ENCODE measurements at regions not wholly inside any gene's neighbourhood (a gene's known extent, or its start where the extent isn't known, plus 50 kb on each side); places are given as distances from the start of the nearest gene placed in this dataset.

DNA sequence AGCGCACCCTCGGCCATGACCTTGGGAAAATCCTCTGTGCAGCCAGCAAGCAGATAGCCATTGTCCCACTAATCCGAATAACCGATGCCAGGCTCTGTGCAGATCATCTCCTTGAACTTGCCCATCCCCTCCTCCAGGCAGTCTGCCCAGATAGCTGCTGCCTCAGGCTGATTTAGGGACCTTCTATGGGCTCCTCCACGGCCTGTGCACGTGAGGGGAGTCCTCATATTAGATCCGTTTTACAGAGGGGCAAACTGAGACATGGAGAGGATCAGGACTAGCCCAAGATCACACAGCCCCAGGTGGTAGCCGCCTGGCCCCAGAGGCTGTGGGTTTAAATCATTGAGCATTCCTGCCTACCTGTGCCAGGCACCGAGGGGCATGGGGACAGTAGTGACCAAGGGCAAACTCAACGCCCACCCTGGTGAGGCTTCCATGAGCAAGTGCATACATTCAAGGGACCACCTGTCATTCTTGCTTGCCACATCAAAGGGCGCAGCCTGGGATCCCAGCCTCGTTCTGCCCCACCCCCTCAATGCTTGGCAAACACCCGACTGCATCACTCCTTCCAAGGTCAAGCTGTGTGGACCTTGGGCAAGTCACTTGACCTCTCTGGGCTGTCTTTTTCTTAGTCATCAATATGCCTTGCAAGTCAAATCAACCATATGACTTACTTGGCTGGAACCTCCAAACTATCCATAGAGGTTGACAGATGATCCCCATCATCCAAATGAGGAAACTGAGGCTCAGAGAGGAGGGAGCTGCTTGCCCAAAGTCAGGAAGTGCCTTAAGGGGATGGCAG lies 131.6 kb downstream of the MN1 start:
- H3K9me3 ChIP-seq (ENCODE audit: low read depth): no peaks in the 10 kb centered on the region
- H3K4me3 ChIP-seq: no peak overlapping the region
- TF ChIP-seq, protein P1, sequence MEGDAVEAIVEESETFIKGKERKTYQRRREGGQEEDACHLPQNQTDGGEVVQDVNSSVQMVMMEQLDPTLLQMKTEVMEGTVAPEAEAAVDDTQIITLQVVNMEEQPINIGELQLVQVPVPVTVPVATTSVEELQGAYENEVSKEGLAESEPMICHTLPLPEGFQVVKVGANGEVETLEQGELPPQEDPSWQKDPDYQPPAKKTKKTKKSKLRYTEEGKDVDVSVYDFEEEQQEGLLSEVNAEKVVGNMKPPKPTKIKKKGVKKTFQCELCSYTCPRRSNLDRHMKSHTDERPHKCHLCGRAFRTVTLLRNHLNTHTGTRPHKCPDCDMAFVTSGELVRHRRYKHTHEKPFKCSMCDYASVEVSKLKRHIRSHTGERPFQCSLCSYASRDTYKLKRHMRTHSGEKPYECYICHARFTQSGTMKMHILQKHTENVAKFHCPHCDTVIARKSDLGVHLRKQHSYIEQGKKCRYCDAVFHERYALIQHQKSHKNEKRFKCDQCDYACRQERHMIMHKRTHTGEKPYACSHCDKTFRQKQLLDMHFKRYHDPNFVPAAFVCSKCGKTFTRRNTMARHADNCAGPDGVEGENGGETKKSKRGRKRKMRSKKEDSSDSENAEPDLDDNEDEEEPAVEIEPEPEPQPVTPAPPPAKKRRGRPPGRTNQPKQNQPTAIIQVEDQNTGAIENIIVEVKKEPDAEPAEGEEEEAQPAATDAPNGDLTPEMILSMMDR (IDR thresholded peaks at IDR 0.05; ENCODE audit: low read depth, low read length): no peak
- H3K36me3 ChIP-seq: no peaks in the 10 kb centered on the region
- H3K27me3 ChIP-seq: no peaks in the 10 kb centered on the region
- DNase-seq (ENCODE audit: low read depth in 1 of 2, low spot score in 1 of 2): peak in 1 of 2 donors; percentile 24
- H3K4me1 ChIP-seq (ENCODE audit: low read depth): peaks cover 33% of the 10 kb centered on the region
- H3K27ac ChIP-seq: peak overlapping the region; percentile 99

DNA sequence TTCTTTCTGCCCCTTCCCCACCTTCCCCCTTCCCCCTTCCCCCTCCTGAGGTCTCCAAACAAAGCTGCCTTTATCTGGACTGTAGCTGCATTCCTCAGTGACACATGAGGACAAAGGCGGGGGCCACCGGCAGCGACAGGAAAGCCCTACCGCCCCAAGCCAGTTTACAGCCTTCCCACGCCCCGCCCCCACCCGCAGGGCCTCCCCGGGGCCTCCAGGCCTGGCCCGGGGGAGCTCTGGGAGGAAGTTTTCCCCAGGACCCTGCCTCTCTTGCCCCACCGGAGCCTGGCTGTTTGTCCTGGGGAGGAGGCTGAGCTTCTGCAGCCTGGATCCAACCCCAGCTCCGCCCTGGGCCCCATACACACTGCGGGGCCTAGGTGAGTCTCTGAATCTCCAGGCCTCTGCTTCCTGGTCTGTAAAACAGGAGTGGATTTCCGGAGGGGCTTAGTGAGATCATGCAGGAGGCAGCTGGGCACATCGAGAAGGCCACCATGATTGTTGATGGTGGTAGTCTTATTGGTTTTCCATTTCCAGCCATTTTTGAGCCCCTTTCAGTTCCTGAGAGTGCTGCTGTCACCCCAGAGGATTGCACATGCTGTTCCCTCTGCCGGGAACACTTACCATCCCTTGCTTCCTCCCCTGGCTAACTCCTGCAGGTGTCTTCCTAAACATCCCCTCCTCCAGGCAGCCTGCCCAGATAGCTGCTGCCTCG lies 130.7 kb downstream of the MN1 start:
- H3K36me3 ChIP-seq: no peaks in the 10 kb centered on the region
- H3K9me3 ChIP-seq (ENCODE audit: low read depth): no peaks in the 10 kb centered on the region
- H3K4me1 ChIP-seq (ENCODE audit: low read depth): peaks cover 33% of the 10 kb centered on the region
- H3K27me3 ChIP-seq: no peaks in the 10 kb centered on the region
- peak; percentile 44 to 94 for DNase-seq (ENCODE audit: low read depth in 1 of 2, low spot score in 1 of 2)
- H3K4me3 ChIP-seq: no peak overlapping the region
- TF ChIP-seq, protein P1 (IDR thresholded peaks at IDR 0.05; ENCODE audit: low read depth, low read length): no peak
- H3K27ac ChIP-seq: peak overlapping the region; percentile 99

DNA sequence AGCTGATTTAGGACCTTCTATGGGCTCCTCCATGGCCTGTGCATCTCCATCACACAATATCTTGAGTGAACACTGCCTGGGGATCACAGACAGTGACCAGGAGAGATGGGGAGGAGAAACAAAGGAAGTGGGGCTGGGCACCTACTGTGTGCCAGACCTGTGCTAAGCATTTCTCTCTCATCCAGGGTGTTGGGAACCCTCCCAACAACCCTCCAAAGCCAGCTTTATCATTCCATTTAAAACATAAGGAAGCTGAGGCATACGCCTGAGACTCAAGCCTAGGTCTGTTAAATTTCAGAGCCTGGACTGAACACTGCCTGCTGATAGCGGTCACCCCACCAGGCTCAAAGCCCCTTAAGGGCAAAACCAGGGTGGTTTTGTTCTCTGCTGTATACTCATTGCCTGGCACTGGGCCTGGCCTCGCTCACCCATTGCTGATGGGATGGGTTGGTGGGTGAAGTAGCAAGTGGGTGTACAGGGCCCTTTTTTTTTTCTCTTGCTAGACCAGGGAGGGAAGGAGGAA lies 130.1 kb downstream of the MN1 start:
- H3K4me1 ChIP-seq (ENCODE audit: low read depth): peaks cover 33% of the 10 kb centered on the region
- no peak for DNase-seq (ENCODE audit: low read depth in 1 of 2, low spot score in 1 of 2)
- no peaks in the 10 kb centered on the region for H3K9me3 ChIP-seq (ENCODE audit: low read depth)
- H3K27ac ChIP-seq: peak overlapping the region; percentile 99
- no peaks in the 10 kb centered on the region for H3K36me3 ChIP-seq
- H3K27me3 ChIP-seq: no peaks in the 10 kb centered on the region
- TF ChIP-seq, protein P1 (IDR thresholded peaks at IDR 0.05; ENCODE audit: low read depth, low read length): no peak
- H3K4me3 ChIP-seq: no peak overlapping the region

DNA sequence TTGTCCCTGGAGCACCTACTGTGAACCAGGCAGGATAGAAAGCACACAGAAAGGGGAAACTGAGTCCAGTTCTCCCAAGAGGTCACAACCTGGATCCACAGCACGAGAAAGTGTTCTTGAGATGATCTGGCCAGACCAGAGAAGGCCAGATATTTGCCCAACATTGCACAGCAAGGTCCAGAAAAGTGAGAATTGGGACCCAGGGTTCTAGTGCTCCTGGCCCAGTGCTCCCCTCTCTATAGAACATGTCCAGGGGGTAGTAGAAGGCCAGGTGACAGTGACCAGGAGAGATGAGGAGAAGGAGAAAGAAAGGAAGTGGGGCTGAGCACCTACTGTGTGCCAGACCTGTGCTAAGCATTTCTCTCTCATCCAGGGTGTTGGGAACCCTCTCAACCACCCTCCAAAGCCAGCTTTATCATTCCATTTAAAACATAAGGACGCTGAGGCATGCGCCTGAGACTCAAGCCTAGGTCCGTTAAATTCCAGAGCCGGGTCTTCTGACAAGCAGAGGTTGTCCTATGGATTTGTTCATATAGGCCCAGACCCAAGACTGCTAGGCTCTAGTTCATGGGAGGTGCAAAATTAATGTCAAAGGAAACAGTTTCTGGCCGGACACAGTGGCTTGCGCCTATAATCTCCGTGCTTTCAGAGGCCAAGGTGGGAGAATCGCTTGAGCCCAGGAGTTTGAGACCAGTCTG lies 128.7 kb downstream of the MN1 start:
- no peak for DNase-seq (ENCODE audit: low read depth in 1 of 2, low spot score in 1 of 2)
- Histone ChIP-seq H3K4me3 (no peak overlapping the region), H3K4me1 (ENCODE audit: low read depth) (peaks cover 28% of the 10 kb centered on the region), H3K9me3 (ENCODE audit: low read depth) (no peaks in the 10 kb centered on the region), H3K27ac (no peak overlapping the region), H3K27me3 (no peaks in the 10 kb centered on the region), H3K36me3 (no peaks in the 10 kb centered on the region)
- TF ChIP-seq, protein P1 (IDR thresholded peaks at IDR 0.05; ENCODE audit: low read depth, low read length): no peak

DNA sequence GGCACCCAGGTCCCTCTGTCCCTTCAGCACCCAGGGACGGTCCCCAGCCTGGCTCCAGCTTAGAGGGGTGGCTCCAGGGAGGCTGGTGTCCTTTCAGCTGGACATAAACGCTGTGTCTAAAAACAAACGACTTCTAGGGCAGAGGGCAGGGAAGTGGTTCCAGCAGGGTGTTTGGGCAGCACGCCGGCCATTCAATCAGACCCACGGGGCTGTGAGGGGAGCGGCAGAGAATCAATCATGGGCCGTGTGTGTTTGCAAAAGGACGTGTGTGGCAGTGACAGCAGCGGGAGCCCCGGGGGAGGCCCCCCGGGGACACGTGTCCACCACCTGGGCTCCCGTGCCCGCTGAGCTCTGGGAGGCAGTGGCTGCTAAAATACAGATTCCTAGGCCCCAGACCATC lies 127.7 kb downstream of the MN1 start:
- no peak overlapping the region for H3K4me3 ChIP-seq
- DNase-seq (ENCODE audit: low read depth in 1 of 2, low spot score in 1 of 2): no peak
- no peaks in the 10 kb centered on the region for H3K36me3 ChIP-seq
- H3K9me3 ChIP-seq (ENCODE audit: low read depth): no peaks in the 10 kb centered on the region
- TF ChIP-seq, protein P1 (IDR thresholded peaks at IDR 0.05; ENCODE audit: low read depth, low read length): no peak
- peaks cover 28% of the 10 kb centered on the region for H3K4me1 ChIP-seq (ENCODE audit: low read depth)
- H3K27ac ChIP-seq: no peak overlapping the region
- no peaks in the 10 kb centered on the region for H3K27me3 ChIP-seq

All from cardiac muscle cell (in vitro differentiated cells and primary cell).